ENCODE measurements at regions not wholly inside any gene's neighbourhood (a gene's known extent, or its start where the extent isn't known, plus 50 kb on each side); places are given as distances from the start of the nearest gene placed in this dataset.

DNA sequence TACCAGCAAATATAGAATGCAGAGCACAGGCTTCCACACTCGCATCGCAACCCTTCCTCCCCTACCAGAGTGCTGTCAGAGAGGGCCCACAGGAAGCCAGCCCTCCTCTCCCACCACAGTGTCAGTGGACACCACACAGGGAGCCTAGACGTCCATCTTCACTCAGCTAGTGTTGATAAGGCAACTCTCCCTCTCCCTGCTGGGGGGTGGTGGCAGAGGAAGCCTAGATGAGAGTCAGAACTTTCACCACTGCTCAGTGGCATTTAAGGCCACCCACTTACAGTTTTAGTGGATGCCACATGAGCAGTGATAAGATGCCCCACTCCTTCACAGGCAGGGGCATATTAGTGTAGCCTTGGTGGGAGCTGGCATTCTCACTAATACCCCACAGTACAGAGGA is 109.8 kb upstream of the UBE3A start:
- Histone ChIP-seq H2BK15ac (ENCODE audit: low read depth, low read length) (no peak overlapping the region), H2BK120ac (ENCODE audit: low read depth, low read length, poor library complexity, severe bottlenecking) (no peak overlapping the region), H3K27ac (ENCODE audit: insufficient read length, low read depth, low read length) (no peak overlapping the region), H4K91ac (ENCODE audit: insufficient read length, low read depth, low read length) (no peak overlapping the region), H3K79me2 (ENCODE audit: insufficient read depth, low read length) (no peaks in the 10 kb centered on the region), H2BK12ac (ENCODE audit: insufficient read length, low read depth, low read length) (no peak overlapping the region), H3K9ac (ENCODE audit: extremely low read depth, insufficient read length, low read length) (no peak overlapping the region), H3K9me3 (ENCODE audit: control insufficient read depth, low read depth, low read length) (no peaks in the 10 kb centered on the region), H3K4me2 (ENCODE audit: insufficient read depth, insufficient read length, low read length) (no peak overlapping the region), H3K79me1 (ENCODE audit: insufficient read depth, low read depth, low read length, poor library complexity, severe bottlenecking) (no peaks in the 10 kb centered on the region), H2BK20ac (ENCODE audit: low read depth, low read length, poor library complexity, severe bottlenecking) (no peak overlapping the region), H3K23ac (ENCODE audit: insufficient read length, low read depth, low read length) (no peak overlapping the region), H2BK5ac (ENCODE audit: insufficient read length, low read length) (no peak overlapping the region), H4K5ac (ENCODE audit: insufficient read length, low read depth, low read length) (no peak overlapping the region), H2AFZ (ENCODE audit: low read length) (no peak overlapping the region), H3K18ac (ENCODE audit: insufficient read length, low read depth, low read length) (no peak overlapping the region), H3T11ph (ENCODE audit: low read length) (no peak overlapping the region), H3K23me2 (ENCODE audit: insufficient read length, low read depth, low read length, poor library complexity, severe bottlenecking) (no peaks in the 10 kb centered on the region), H4K20me1 (ENCODE audit: control insufficient read depth, insufficient read depth, insufficient read length) (no peaks in the 10 kb centered on the region), H3K4me1 (ENCODE audit: insufficient read depth, low read length) (no peaks in the 10 kb centered on the region), H3K4ac (ENCODE audit: low read depth, low read length) (no peak overlapping the region), H3K56ac (ENCODE audit: insufficient read length, low read depth, low read length) (no peak overlapping the region), H4K8ac (replicated peaks; ENCODE audit: insufficient read length, low read depth, low read length) (no peak overlapping the region), H3K14ac (ENCODE audit: insufficient read depth, low read length) (no peak overlapping the region; the same call in 1 of the 2 replicates), H2AK5ac (ENCODE audit: insufficient read length, low read length) (no peak overlapping the region), H3K27me3 (ENCODE audit: insufficient read depth, low read length) (no peaks in the 10 kb centered on the region)
- Mint-ChIP-seq H3K9me3 (no peaks in the 10 kb centered on the region), H3K27ac (peak overlapping the region in 2 of 3 experiments; percentile 12 to 68; a peak in 1 of 7 replicates), H3K36me3 (ENCODE audit: insufficient read depth in 1 of 3, low read depth in 3 of 3) (no peaks in the 10 kb centered on the region; a peak in 1 of 7 replicates), H3K27me3 (ENCODE audit: low read depth) (no peaks in the 10 kb centered on the region; the same call in 1 of the 2 replicates), H3K4me3 (no peak overlapping the region), H3K4me1 (peaks cover 1 to 2% of the 10 kb centered on the region in 2 experiments)
- TF ChIP-seq, protein P1, sequence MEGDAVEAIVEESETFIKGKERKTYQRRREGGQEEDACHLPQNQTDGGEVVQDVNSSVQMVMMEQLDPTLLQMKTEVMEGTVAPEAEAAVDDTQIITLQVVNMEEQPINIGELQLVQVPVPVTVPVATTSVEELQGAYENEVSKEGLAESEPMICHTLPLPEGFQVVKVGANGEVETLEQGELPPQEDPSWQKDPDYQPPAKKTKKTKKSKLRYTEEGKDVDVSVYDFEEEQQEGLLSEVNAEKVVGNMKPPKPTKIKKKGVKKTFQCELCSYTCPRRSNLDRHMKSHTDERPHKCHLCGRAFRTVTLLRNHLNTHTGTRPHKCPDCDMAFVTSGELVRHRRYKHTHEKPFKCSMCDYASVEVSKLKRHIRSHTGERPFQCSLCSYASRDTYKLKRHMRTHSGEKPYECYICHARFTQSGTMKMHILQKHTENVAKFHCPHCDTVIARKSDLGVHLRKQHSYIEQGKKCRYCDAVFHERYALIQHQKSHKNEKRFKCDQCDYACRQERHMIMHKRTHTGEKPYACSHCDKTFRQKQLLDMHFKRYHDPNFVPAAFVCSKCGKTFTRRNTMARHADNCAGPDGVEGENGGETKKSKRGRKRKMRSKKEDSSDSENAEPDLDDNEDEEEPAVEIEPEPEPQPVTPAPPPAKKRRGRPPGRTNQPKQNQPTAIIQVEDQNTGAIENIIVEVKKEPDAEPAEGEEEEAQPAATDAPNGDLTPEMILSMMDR (conservative IDR thresholded peaks at IDR 0.05), result no peak
- no peak for DNase-seq
- WGBS (ENCODE audit: extremely low coverage, insufficient read length, low lambda C conversion rate), result no CpG with 5 or more reads among the region's 3 CpGs
